SK-N-SH treated with all-trans-retinoic acid at 6 μM for 48 hours (cell line): ENCODE measurements at regions not wholly inside any gene's neighbourhood (a gene's known extent, or its start where the extent isn't known, plus 50 kb on each side); places are given as distances from the start of the nearest gene placed in this dataset.

Source experiments
- ATAC-seq: fragments of 200-7000 bp; cut with Tn5 transposase; 3 replicates; pipeline ENCODE4 v1.9.1; 2020; ENCODE audit warnings: mild to moderate bottlenecking, moderate library complexity
- ARNTL ChIP-seq: fragments of 450-650 bp; formaldehyde crosslinking; IDR thresholded peaks from 2 replicates; pipeline ENCODE4 v1.5.0; 2020; ENCODE audit warnings: low read depth, mild to moderate bottlenecking, moderate library complexity, borderline replicate concordance
- BACH2 ChIP-seq: fragments of 250-450 bp; sonication (Bioruptor Pico); IDR thresholded peaks from 2 replicates; pipeline ENCODE4 v1.9.0; 2021; ENCODE audit warnings: mild to moderate bottlenecking, borderline replicate concordance
- ESRRG ChIP-seq: fragments of 250-450 bp; sonication (Bioruptor Pico); IDR thresholded peaks from 2 replicates; pipeline ENCODE4 v1.6.1; 2021; ENCODE audit warnings: mild to moderate bottlenecking
- GLIS3 ChIP-seq: fragments of 250-450 bp; sonication (Bioruptor Pico); IDR thresholded peaks from 2 replicates; pipeline ENCODE4 v1.5.0; 2020; ENCODE audit warnings: mild to moderate bottlenecking, moderate library complexity
- ISL1 ChIP-seq: fragments of 250-450 bp; sonication (Bioruptor Pico); IDR thresholded peaks from 2 replicates; pipeline ENCODE4 v2.1.2; 2022; ENCODE audit warnings: mild to moderate bottlenecking, moderate library complexity
- OSR1 ChIP-seq: fragments of 250-450 bp; sonication (Bioruptor Pico); IDR thresholded peaks from 2 replicates; pipeline ENCODE4 v1.8.0; 2022; ENCODE audit warnings: moderate library complexity, mild to moderate bottlenecking, inconsistent platforms
- PATZ1 ChIP-seq: fragments of 250-450 bp; sonication (Bioruptor Pico); IDR thresholded peaks from 2 replicates; pipeline ENCODE4 v1.8.0; 2020; ENCODE audit warnings: mild to moderate bottlenecking, moderate library complexity, borderline replicate concordance
- PPARA ChIP-seq: fragments of 250-450 bp; sonication (Bioruptor Pico); IDR thresholded peaks from 2 replicates; pipeline ENCODE4 v1.5.0; 2020; ENCODE audit warnings: mild to moderate bottlenecking, borderline replicate concordance
- RARB ChIP-seq: fragments of 250-450 bp; sonication (Bioruptor Pico); IDR thresholded peaks from 2 replicates; pipeline ENCODE4 v1.8.0; 2021; ENCODE audit warnings: mild to moderate bottlenecking, moderate library complexity
- SNAI2 ChIP-seq: fragments of 250-450 bp; sonication (Bioruptor Pico); IDR thresholded peaks from 2 replicates; pipeline ENCODE4 v1.5.0; 2020; ENCODE audit warnings: mild to moderate bottlenecking, moderate library complexity
- TCF4 ChIP-seq: fragments of 250-450 bp; sonication (Bioruptor Pico); IDR thresholded peaks from 2 replicates; pipeline ENCODE4 v1.8.0; 2021; ENCODE audit warnings: mild to moderate bottlenecking, moderate library complexity, borderline replicate concordance
- TOX ChIP-seq: fragments of 250-450 bp; sonication (Bioruptor Pico); IDR thresholded peaks from 2 replicates; pipeline ENCODE4 v1.8.0; 2021; ENCODE audit warnings: mild to moderate bottlenecking, moderate library complexity, borderline replicate concordance
- TSHZ2 ChIP-seq: fragments of 250-450 bp; sonication (Bioruptor Pico); IDR thresholded peaks from 2 replicates; pipeline ENCODE4 v1.5.0; 2020; ENCODE audit warnings: mild to moderate bottlenecking, moderate library complexity
- ZC3H10 ChIP-seq: fragments of 250-450 bp; sonication (Bioruptor Pico); IDR thresholded peaks from 2 replicates; pipeline ENCODE4 v1.5.1; 2021; ENCODE audit warnings: mild to moderate bottlenecking, moderate library complexity
- ZFP3 ChIP-seq: fragments of 250-450 bp; sonication (Bioruptor Pico); IDR thresholded peaks from 2 replicates; pipeline ENCODE4 v1.5.0; 2020; ENCODE audit warnings: mild to moderate bottlenecking, moderate library complexity
- ZFP30 ChIP-seq: fragments of 450-650 bp; formaldehyde crosslinking; IDR thresholded peaks from 2 replicates; pipeline ENCODE4 v1.5.0; 2022; ENCODE audit warnings: mild to moderate bottlenecking, moderate library complexity
- ZNF565 ChIP-seq: fragments of 450-650 bp; formaldehyde crosslinking; conservative IDR thresholded peaks from 2 replicates; pipeline ENCODE4 v1.5.0; 2020; ENCODE audit warnings: low read depth, mild to moderate bottlenecking, moderate library complexity
- ZNF70 ChIP-seq: fragments of 450-650 bp; formaldehyde crosslinking; IDR thresholded peaks from 2 replicates; pipeline ENCODE4 v1.5.0; 2020; ENCODE audit warnings: mild to moderate bottlenecking, moderate library complexity
- TF ChIP-seq, protein P1 (sequence below): fragments of 250-450 bp; sonication (Bioruptor Pico); IDR thresholded peaks from 2 replicates; pipeline ENCODE4 v1.5.1; 2020; ENCODE audit warnings: low read depth, mild to moderate bottlenecking, moderate library complexity
- TF ChIP-seq, protein P2 (sequence below): fragments of 250-450 bp; sonication (Bioruptor Pico); IDR thresholded peaks from 2 replicates; pipeline ENCODE4 v1.5.1; 2021; ENCODE audit warnings: mild to moderate bottlenecking, moderate library complexity
- TF ChIP-seq, protein P3 (sequence below): fragments of 250-450 bp; sonication (Bioruptor Pico); IDR thresholded peaks from 2 replicates; pipeline ENCODE4 v1.8.0; 2021; ENCODE audit warnings: low read depth, mild to moderate bottlenecking, moderate library complexity, borderline replicate concordance

DNA sequence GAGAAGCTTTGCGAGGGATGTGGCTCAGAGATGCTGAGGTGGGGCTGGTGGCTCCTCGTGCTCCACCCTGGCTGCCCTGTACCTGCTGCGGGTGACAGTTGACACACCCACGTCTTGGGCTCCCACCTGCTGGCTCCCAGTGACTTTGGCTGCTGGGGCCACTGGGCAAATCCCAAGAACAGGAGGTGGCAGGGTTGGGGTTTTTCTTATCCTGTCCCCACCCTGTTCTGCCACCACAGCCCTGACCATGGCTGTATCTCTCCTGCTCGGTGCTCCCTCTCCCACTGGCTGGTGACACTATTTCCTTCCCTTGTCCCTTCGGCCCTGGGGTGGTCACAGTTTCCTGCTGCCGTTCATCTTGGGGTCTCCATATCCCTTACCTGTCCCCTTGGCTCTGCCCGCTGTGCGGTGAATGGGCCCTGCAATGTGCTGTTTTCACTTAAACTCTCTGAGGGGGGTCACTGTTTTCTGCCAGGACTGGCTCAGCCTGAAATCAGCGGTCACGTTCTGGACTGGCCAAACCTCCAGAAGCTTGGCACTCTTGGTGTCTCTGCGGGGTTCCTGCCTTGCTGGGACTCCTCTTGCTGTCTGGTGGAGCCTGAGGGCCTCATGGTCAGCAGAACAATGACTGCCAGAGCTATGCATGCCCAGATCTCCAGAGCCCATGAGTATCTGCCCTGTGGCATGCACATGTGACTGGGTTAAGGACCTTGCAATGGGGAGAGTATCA lies 144.2 kb downstream of the IRF8 start:
- no peak for TF ChIP-seq OSR1 (CRISPR knock-in tag)
- TF ChIP-seq, protein P1, sequence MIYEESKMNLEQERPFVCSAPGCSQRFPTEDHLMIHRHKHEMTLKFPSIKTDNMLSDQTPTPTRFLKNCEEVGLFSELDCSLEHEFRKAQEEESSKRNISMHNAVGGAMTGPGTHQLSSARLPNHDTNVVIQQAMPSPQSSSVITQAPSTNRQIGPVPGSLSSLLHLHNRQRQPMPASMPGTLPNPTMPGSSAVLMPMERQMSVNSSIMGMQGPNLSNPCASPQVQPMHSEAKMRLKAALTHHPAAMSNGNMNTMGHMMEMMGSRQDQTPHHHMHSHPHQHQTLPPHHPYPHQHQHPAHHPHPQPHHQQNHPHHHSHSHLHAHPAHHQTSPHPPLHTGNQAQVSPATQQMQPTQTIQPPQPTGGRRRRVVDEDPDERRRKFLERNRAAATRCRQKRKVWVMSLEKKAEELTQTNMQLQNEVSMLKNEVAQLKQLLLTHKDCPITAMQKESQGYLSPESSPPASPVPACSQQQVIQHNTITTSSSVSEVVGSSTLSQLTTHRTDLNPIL (CRISPR knock-in tag) = no peak
- no peak for TF ChIP-seq ZNF565 (CRISPR knock-in tag)
- TF ChIP-seq, protein P2, sequence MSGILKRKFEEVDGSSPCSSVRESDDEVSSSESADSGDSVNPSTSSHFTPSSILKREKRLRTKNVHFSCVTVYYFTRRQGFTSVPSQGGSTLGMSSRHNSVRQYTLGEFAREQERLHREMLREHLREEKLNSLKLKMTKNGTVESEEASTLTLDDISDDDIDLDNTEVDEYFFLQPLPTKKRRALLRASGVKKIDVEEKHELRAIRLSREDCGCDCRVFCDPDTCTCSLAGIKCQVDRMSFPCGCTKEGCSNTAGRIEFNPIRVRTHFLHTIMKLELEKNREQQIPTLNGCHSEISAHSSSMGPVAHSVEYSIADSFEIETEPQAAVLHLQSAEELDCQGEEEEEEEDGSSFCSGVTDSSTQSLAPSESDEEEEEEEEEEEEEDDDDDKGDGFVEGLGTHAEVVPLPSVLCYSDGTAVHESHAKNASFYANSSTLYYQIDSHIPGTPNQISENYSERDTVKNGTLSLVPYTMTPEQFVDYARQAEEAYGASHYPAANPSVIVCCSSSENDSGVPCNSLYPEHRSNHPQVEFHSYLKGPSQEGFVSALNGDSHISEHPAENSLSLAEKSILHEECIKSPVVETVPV = no peak
- no peak for TF ChIP-seq TOX (CRISPR knock-in tag)
- TF ChIP-seq PPARA = no peak
- no peak for TF ChIP-seq TCF4 (CRISPR knock-in tag)
- no peak for TF ChIP-seq RARB
- TF ChIP-seq BACH2 = no peak
- no peak for TF ChIP-seq PATZ1 (CRISPR knock-in tag)
- TF ChIP-seq SNAI2 (CRISPR knock-in tag) = no peak
- TF ChIP-seq TSHZ2 (CRISPR knock-in tag) = no peak
- TF ChIP-seq ARNTL (CRISPR knock-in tag) = no peak
- TF ChIP-seq, protein P3, sequence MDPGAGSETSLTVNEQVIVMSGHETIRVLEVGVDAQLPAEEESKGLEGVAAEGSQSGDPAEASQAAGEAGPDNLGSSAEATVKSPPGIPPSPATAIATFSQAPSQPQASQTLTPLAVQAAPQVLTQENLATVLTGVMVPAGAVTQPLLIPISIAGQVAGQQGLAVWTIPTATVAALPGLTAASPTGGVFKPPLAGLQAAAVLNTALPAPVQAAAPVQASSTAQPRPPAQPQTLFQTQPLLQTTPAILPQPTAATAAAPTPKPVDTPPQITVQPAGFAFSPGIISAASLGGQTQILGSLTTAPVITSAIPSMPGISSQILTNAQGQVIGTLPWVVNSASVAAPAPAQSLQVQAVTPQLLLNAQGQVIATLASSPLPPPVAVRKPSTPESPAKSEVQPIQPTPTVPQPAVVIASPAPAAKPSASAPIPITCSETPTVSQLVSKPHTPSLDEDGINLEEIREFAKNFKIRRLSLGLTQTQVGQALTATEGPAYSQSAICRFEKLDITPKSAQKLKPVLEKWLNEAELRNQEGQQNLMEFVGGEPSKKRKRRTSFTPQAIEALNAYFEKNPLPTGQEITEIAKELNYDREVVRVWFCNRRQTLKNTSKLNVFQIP (CRISPR knock-in tag) = no peak
- no peak for TF ChIP-seq ZFP30 (CRISPR knock-in tag)
- no peak for TF ChIP-seq ESRRG (CRISPR knock-in tag)
- no peak for TF ChIP-seq ZNF70 (CRISPR knock-in tag)
- no peak for TF ChIP-seq ISL1 (CRISPR knock-in tag)
- TF ChIP-seq GLIS3 (CRISPR knock-in tag) = no peak
- no peak for ATAC-seq

DNA sequence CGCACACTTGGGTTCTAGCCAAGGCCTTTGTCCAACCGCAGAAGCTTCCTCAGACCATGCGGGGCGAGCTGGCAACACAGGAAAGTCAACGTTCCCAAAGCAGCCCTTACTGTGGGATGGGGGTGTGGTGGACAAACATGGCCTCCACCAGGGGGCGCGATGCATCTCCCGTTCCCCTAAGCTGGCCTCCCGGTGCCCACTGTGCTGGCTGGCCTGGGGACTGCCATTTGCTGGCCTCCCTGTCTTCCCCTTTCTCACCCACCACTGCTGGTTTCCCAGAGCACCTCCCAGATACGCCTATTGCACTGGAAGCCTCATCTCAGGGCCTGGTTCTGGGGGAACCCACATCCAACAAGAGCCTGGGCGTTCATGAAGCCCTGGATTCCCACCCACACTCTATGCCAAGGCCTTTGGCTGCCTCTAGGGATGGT lies 145.3 kb downstream of the IRF8 start:
- TF ChIP-seq BACH2 (no peak), ZC3H10 (CRISPR knock-in tag) (no peak), OSR1 (CRISPR knock-in tag) (no peak), ARNTL (CRISPR knock-in tag) (no peak), ZFP3 (no peak), ZNF70 (CRISPR knock-in tag) (no peak), ZNF565 (CRISPR knock-in tag) (no peak), GLIS3 (CRISPR knock-in tag) (no peak), ESRRG (CRISPR knock-in tag) (no peak), PPARA (no peak)
- ATAC-seq = peak; percentile 86
